B cell (primary cell): ENCODE measurements at regions not wholly inside any gene's neighbourhood (a gene's known extent, or its start where the extent isn't known, plus 50 kb on each side); places are given as distances from the start of the nearest gene placed in this dataset.

Source experiments
- ATAC-seq: fragments of 200-7000 bp; cut with Tn5 transposase; one replicate; pipeline ENCODE4 v1.10.0; 2021; ENCODE audit warnings: low read depth, mild to moderate bottlenecking, moderate number of reproducible peaks, moderate library complexity
- CTCF ChIA-PET: fragments of 350-600 bp; sonication (Branson Sonifier 250); formaldehyde crosslinking; loops from one replicate; lab custom pipeline; 2021; ENCODE audit warnings: antibody characterized with exemption, inconsistent platforms; lab: Charles Lee
- POLR2A ChIA-PET: fragments of 350-600 bp; sonication (Branson Sonifier 250); formaldehyde crosslinking; loops from one replicate; lab custom pipeline; 2021; ENCODE audit warnings: antibody characterized with exemption; lab: Charles Lee
- DNase-seq: peaks from one replicate; pipeline ENCODE4 v3.0.0; 2013
- H2AFZ ChIP-seq: 2 replicates; pipeline ENCODE4 v1.6.1; 2012; ENCODE audit warnings: mild to moderate bottlenecking, low read depth, low read length; ENCODE audit not compliant: insufficient read depth, poor library complexity, severe bottlenecking
- H3K27ac ChIP-seq, 2 donors: 1 replicate in 1 of 2; 2 replicates in 1 of 2; pipeline ENCODE4 v1.5.1; 2012 to 2013; ENCODE audit warnings: low read length in 2 of 2, mild to moderate bottlenecking in 2 of 2, moderate library complexity in 1 of 2
- H3K27me3 ChIP-seq, 4 experiments: fragments of 200-600 bp in 1 of 4; sonication (generic) in 1 of 4; replicated peaks in 1 of 4; 1 replicate in 2 of 4; 2 replicates in 2 of 4; pipeline versions ENCODE4 v1.6.1 to v1.7.0; 2013 to 2016; ENCODE audit warnings: low read length in 3 of 4, mild to moderate bottlenecking in 2 of 4, mixed read lengths in 1 of 4, moderate library complexity in 1 of 4; ENCODE audit not compliant: insufficient read depth in 4 of 4, control insufficient read depth in 3 of 4; ENCODE audit errors: control extremely low read depth in 1 of 4
- H3K36me3 ChIP-seq, 2 experiments: replicated peaks in 1 of 2; 1 replicate in 1 of 2; 2 replicates in 1 of 2; pipeline versions ENCODE4 v1.6.1 to v1.7.1; 2013; ENCODE audit warnings: low read length in 1 of 2; ENCODE audit not compliant: insufficient read depth in 2 of 2, control insufficient read depth in 1 of 2; ENCODE audit errors: control extremely low read depth in 1 of 2, extremely low read depth in 1 of 2
- H3K4me1 ChIP-seq, 2 donors: fragments of 200-600 bp in 1 of 2; sonication (generic) in 1 of 2; 1 replicate in 1 of 2; 2 replicates in 1 of 2; pipeline versions ENCODE4 v1.5.1 to v1.6.1; 2013 to 2017; ENCODE audit warnings: low read length in 2 of 2; ENCODE audit not compliant: control insufficient read depth in 2 of 2, insufficient read depth in 2 of 2
- H3K4me2 ChIP-seq: replicated peaks from 2 replicates; pipeline ENCODE3; 2012; ENCODE audit warnings: mild to moderate bottlenecking, low read depth, low read length; ENCODE audit not compliant: poor library complexity, severe bottlenecking
- H3K4me3 ChIP-seq, 5 experiments: fragments of 200-600 bp in 1 of 5; sonication (generic) in 1 of 5; 1 replicate in 3 of 5; 2 replicates in 2 of 5; pipeline versions ENCODE4 v1.5.1 to v1.7.0; 2011 to 2016; ENCODE audit warnings: low read length in 4 of 5, mild to moderate bottlenecking in 4 of 5, low read depth in 2 of 5, control low read depth in 1 of 5, moderate library complexity in 1 of 5; ENCODE audit not compliant: insufficient read depth in 1 of 5; ENCODE audit errors: control extremely low read depth in 1 of 5, extremely low read depth in 1 of 5
- H3K79me2 ChIP-seq: fragments of 200-600 bp; sonication (generic); one replicate; pipeline ENCODE4 v1.6.0; 2016; ENCODE audit warnings: low read length; ENCODE audit not compliant: control insufficient read depth, insufficient read depth
- H3K9ac ChIP-seq: fragments of 200-600 bp; sonication (generic); 2 replicates; pipeline ENCODE4 v1.6.1; 2017; ENCODE audit warnings: mild to moderate bottlenecking, low read length, moderate library complexity
- H3K9me3 ChIP-seq, 3 donors: one replicate each; pipeline versions ENCODE4 v1.6.1 to v1.7.1; 2013; ENCODE audit warnings: low read length in 2 of 3; ENCODE audit not compliant: control insufficient read depth in 2 of 3, insufficient read depth in 1 of 3; ENCODE audit errors: control extremely low read depth in 1 of 3
- H4K20me1 ChIP-seq: 2 replicates; pipeline ENCODE4 v1.6.0; 2012; ENCODE audit warnings: mild to moderate bottlenecking, low read length; ENCODE audit not compliant: insufficient read depth, control insufficient read depth, poor library complexity, severe bottlenecking
- H3K27ac Mint-ChIP-seq: one replicate; pipeline ENCODE4 v1.8.0; 2021; ENCODE audit warnings: mixed read lengths
- H3K27me3 Mint-ChIP-seq: one replicate; pipeline ENCODE4 v1.8.0; 2021; ENCODE audit warnings: mixed read lengths
- H3K4me1 Mint-ChIP-seq: one replicate; pipeline ENCODE4 v1.8.0; 2021; ENCODE audit warnings: mixed read lengths
- H3K4me3 Mint-ChIP-seq: one replicate; pipeline ENCODE4 v1.8.0; 2021; ENCODE audit warnings: mixed read lengths
- H3K9me3 Mint-ChIP-seq: one replicate; pipeline ENCODE4 v1.8.0; 2022; ENCODE audit warnings: mixed read lengths; ENCODE audit not compliant: insufficient read depth
- EZH2 ChIP-seq: IDR thresholded peaks from 2 replicates; pipeline ENCODE4 v1.6.1; 2012; ENCODE audit warnings: borderline replicate concordance, low read depth, mild to moderate bottlenecking, moderate library complexity, low read length; ENCODE audit not compliant: insufficient read depth, poor library complexity, severe bottlenecking
- WGBS: methylation state at CpG from one replicate; pipeline ENCODE4 v1.1.5; 2013; ENCODE audit warnings: missing lambda C conversion rate; ENCODE audit not compliant: insufficient coverage; 5-methylcytosine and 5-hydroxymethylcytosine counted together
- intact Hi-C: fragments of 100-400 bp; cut with micrococcal nuclease; formaldehyde crosslinking; loops from one replicate; pipeline ENCODE4 v1.10.0; 2022
- TF ChIP-seq, protein P1 (sequence below): fragments of 200-600 bp; IDR thresholded peaks from one replicate; pipeline ENCODE4 v1.8.0; 2022; ENCODE audit warnings: antibody characterized with exemption, mild to moderate bottlenecking

DNA sequence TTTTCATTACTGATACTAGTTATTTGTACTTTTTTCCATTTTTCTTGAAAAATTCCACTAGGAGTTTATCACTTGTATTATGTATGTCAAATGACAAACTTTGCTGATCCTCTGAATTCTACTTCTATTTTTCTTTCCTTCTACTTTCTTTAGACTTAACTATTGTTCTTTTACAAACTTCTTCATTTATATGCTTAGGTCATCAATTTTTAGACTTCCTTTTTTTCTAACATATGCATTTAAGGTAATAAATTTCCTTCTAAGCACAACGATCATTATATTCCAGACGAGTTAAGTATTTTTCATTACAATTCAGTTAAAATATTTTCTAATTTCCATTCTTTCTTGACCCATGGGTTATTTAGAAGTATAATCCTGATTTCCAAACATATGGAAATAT, 240.8 kb downstream of the NHLRC3 start:
- Mint-ChIP-seq H3K9me3 (no peaks in the 10 kb centered on the region), H3K4me1 (peaks cover 3% of the 10 kb centered on the region), H3K4me3 (no peak overlapping the region), H3K27me3 (no peaks in the 10 kb centered on the region), H3K27ac (no peak overlapping the region)
- ChIA-PET CTCF (no interaction called here), POLR2A (no interaction called here)
- no peak overlapping the region for H3K27ac ChIP-seq
- no peak overlapping the region for H2AFZ ChIP-seq
- no peak overlapping the region for H3K4me3 ChIP-seq
- TF ChIP-seq, protein P1, sequence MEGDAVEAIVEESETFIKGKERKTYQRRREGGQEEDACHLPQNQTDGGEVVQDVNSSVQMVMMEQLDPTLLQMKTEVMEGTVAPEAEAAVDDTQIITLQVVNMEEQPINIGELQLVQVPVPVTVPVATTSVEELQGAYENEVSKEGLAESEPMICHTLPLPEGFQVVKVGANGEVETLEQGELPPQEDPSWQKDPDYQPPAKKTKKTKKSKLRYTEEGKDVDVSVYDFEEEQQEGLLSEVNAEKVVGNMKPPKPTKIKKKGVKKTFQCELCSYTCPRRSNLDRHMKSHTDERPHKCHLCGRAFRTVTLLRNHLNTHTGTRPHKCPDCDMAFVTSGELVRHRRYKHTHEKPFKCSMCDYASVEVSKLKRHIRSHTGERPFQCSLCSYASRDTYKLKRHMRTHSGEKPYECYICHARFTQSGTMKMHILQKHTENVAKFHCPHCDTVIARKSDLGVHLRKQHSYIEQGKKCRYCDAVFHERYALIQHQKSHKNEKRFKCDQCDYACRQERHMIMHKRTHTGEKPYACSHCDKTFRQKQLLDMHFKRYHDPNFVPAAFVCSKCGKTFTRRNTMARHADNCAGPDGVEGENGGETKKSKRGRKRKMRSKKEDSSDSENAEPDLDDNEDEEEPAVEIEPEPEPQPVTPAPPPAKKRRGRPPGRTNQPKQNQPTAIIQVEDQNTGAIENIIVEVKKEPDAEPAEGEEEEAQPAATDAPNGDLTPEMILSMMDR = no peak
- no peak for TF ChIP-seq EZH2
- H4K20me1 ChIP-seq = no peaks in the 10 kb centered on the region
- no peaks in the 10 kb centered on the region for H3K36me3 ChIP-seq
- no peaks in the 10 kb centered on the region for H3K4me1 ChIP-seq
- H3K79me2 ChIP-seq = no peaks in the 10 kb centered on the region
- no peak for ATAC-seq
- H3K27me3 ChIP-seq = no peaks in the 10 kb centered on the region
- DNase-seq = no peak
- no peak overlapping the region for H3K4me2 ChIP-seq
- intact Hi-C loops = no loop called here
- no CpG with 5 or more reads among the region's 2 CpGs for WGBS
- no peak overlapping the region for H3K9ac ChIP-seq
- H3K9me3 ChIP-seq = peaks cover 0 to 2% (median 0%) of the 10 kb centered on the region in 3 donors

DNA sequence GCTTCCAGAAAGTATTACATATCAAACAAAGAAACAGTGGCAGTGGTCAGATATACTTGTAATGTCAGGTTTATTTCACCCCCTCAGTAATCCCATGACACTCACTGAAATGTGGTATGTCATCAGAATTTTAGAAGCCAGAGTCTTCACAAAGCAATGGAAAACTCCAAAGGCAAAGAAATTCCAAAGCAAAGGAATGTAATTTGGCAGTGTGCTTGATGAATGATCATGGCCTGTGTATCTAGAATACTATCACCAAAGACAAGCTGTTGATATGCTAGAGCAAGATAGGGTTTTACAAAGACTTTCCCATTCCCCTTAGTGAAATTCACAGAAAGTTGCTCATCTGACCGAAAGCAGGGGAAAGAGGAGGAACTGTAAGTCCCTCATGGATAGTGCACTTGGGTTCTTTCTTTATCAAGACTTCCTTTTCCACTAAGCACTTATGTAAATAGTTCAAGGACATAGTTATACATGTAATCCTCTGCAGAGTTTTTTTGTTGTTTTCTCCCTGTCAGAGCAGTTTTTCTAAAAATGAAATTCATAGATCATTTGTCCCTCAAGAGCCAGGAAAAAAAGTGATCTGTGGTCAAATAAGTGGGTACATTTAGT, 243.4 kb downstream of the NHLRC3 start:
- H3K4me3 ChIP-seq = no peak overlapping the region
- no CpG with 5 or more reads among the region's 1 CpG for WGBS
- no peaks in the 10 kb centered on the region for H3K4me1 ChIP-seq
- H3K27ac ChIP-seq = no peak overlapping the region
- DNase-seq = no peak
- no peak for ATAC-seq
- H3K4me1 Mint-ChIP-seq = peaks cover 3% of the 10 kb centered on the region
- H3K27me3 Mint-ChIP-seq = peaks cover 3% of the 10 kb centered on the region
- H3K27me3 ChIP-seq = no peaks in the 10 kb centered on the region
- peaks cover 0 to 5% (median 2%) of the 10 kb centered on the region in 3 donors for H3K9me3 ChIP-seq
- H2AFZ ChIP-seq = no peak overlapping the region
- H3K4me3 Mint-ChIP-seq = no peak overlapping the region
- H3K79me2 ChIP-seq = no peaks in the 10 kb centered on the region
- H3K36me3 ChIP-seq = no peaks in the 10 kb centered on the region
- no peaks in the 10 kb centered on the region for H3K9me3 Mint-ChIP-seq
- H3K27ac Mint-ChIP-seq = no peak overlapping the region
- no peak overlapping the region for H3K9ac ChIP-seq
- TF ChIP-seq, protein P1 = no peak
- no peak for TF ChIP-seq EZH2
- ChIA-PET CTCF (no interaction called here), POLR2A (no interaction called here)
- intact Hi-C loops = no loop called here
- no peaks in the 10 kb centered on the region for H4K20me1 ChIP-seq
- no peak overlapping the region for H3K4me2 ChIP-seq
